HCT116 (cell line): ENCODE measurements at regions not wholly inside any gene's neighbourhood (a gene's known extent, or its start where the extent isn't known, plus 50 kb on each side); places are given as distances from the start of the nearest gene placed in this dataset.

Experiments
- ATAC-seq: fragments of 200-7000 bp; cut with Tn5 transposase; 2 replicates; pipeline ENCODE4 v1.9.1; 2020; ENCODE audit warnings: mild to moderate bottlenecking, moderate library complexity
- BruUV-seq: library from RNA; stranded (reverse); fragments of 400-500 nt; replicated peaks from 2 replicates; lab custom pipeline; 2021; lab: Mats Ljungman, UMichigan
- CTCF ChIA-PET: fragments of 300-600 bp; sonication (Branson Sonifier 250); formaldehyde crosslinking; loops from one replicate; lab custom pipeline; 2021; ENCODE audit warnings: antibody characterized with exemption; lab: Charles Lee
- POLR2A ChIA-PET: fragments of 300-600, 350-600 bp; sonication (Branson Sonifier 250); formaldehyde crosslinking; loops from one replicate; lab custom pipeline; 2021; ENCODE audit warnings: antibody characterized with exemption; lab: Charles Lee
- RAD21 ChIA-PET, 2 experiments: fragments of 300-600 bp; sonication (Branson Sonifier 250); formaldehyde crosslinking; loops; one replicate each; lab custom pipeline; 2023; ENCODE audit warnings: low total read pairs in 2 of 2; ENCODE audit not compliant: uncharacterized antibody in 2 of 2, unreplicated experiment in 2 of 2, low non-redundant PET in 1 of 2; lab: Charles Lee
- DNase-seq: peaks from one replicate; pipeline ENCODE4 v3.0.0-alpha.2; 2010; ENCODE audit warnings: low read depth, low spot score
- H2AFZ ChIP-seq: fragments of 200-600 bp; shearing (Covaris generic), sonication (generic); 2 replicates; pipeline ENCODE4 v1.6.1; 2017; ENCODE audit warnings: low read depth, mixed run types, mixed read lengths, antibody characterized with exemption, low read length; ENCODE audit not compliant: poor library complexity, severe bottlenecking
- H3K27ac ChIP-seq: 2 replicates; pipeline ENCODE4 v1.5.1; 2012; ENCODE audit warnings: low read depth, low read length
- H3K27me3 ChIP-seq: fragments of 200-600 bp; sonication (generic); 2 replicates; pipeline ENCODE4 v1.6.1; 2016; ENCODE audit warnings: mixed run types, low read length, mixed read lengths; ENCODE audit not compliant: insufficient read depth
- H3K36me3 ChIP-seq, 2 experiments: fragments of 200-500 bp in 1 of 2; fragments of 200-600 bp in 1 of 2; sonication (Bioruptor generic) in 1 of 2; sonication (generic) in 1 of 2; 2 replicates each; pipeline versions ENCODE4 v1.5.1 to v1.6.1; 2014 to 2016; ENCODE audit warnings: low read length in 2 of 2, inconsistent platforms in 1 of 2, mixed read lengths in 1 of 2, mixed run types in 1 of 2; ENCODE audit not compliant: insufficient read depth in 2 of 2, control insufficient read depth in 1 of 2
- H3K4me1 ChIP-seq, 2 experiments: fragments of 200-600 bp in 1 of 2; sonication (generic) in 1 of 2; 2 replicates each; pipeline versions ENCODE4 v1.5.1 to v1.6.1; 2012 to 2017; ENCODE audit warnings: low read length in 2 of 2, inconsistent platforms in 1 of 2, mild to moderate bottlenecking in 1 of 2, mixed read lengths in 1 of 2, mixed run types in 1 of 2, moderate library complexity in 1 of 2; ENCODE audit not compliant: insufficient read depth in 2 of 2, control insufficient read depth in 1 of 2
- H3K4me2 ChIP-seq: fragments of 200-600 bp; sonication (generic); 2 replicates; pipeline ENCODE4 v1.6.1; 2017; ENCODE audit warnings: mixed run types, low read length, mixed read lengths
- H3K4me3 ChIP-seq, 2 experiments: fragments of 200-600 bp in 1 of 2; sonication (generic) in 1 of 2; replicated peaks in 1 of 2; 2 replicates each; pipeline ENCODE4 v1.5.1; 2011 to 2016; ENCODE audit warnings: low read length in 2 of 2, control low read depth in 1 of 2, low read depth in 1 of 2, mild to moderate bottlenecking in 1 of 2, mixed read lengths in 1 of 2, mixed run types in 1 of 2
- H3K79me2 ChIP-seq: fragments of 200-600 bp; sonication (generic); 2 replicates; pipeline ENCODE4 v1.6.1; 2017; ENCODE audit warnings: mild to moderate bottlenecking, mixed run types, low read length, moderate library complexity, mixed read lengths; ENCODE audit not compliant: insufficient read depth
- H3K9ac ChIP-seq: fragments of 200-600 bp; sonication (generic); 2 replicates; pipeline ENCODE4 v1.6.1; 2016; ENCODE audit warnings: low read length, mixed read lengths
- H3K9me2 ChIP-seq: fragments of 200-600 bp; sonication (generic), shearing (Covaris generic); 2 replicates; pipeline ENCODE4 v1.6.1; 2017; ENCODE audit warnings: mixed run types, mild to moderate bottlenecking, moderate library complexity; ENCODE audit not compliant: insufficient read depth
- H3K9me3 ChIP-seq, 2 experiments: fragments of 200-500 bp in 1 of 2; fragments of 200-600 bp in 1 of 2; sonication (Bioruptor generic) in 1 of 2; sonication (generic) in 1 of 2; 2 replicates each; pipeline ENCODE4 v1.6.1; 2014 to 2017; ENCODE audit warnings: low read length in 2 of 2, mixed read lengths in 2 of 2, inconsistent platforms in 1 of 2, low read depth in 1 of 2, mild to moderate bottlenecking in 1 of 2, mixed run types in 1 of 2, moderate library complexity in 1 of 2; ENCODE audit not compliant: control insufficient read depth in 1 of 2, insufficient read depth in 1 of 2
- H4K20me1 ChIP-seq: fragments of 200-600 bp; sonication (generic), shearing (Covaris generic); 2 replicates; pipeline ENCODE4 v1.6.1; 2017; ENCODE audit warnings: mixed run types, mild to moderate bottlenecking, moderate library complexity; ENCODE audit not compliant: insufficient read depth
- CBX3 ChIP-seq: IDR thresholded peaks from 2 replicates; pipeline ENCODE4 v1.6.1; 2012; ENCODE audit warnings: low read depth
- SIN3A ChIP-seq: IDR thresholded peaks from 2 replicates; pipeline ENCODE4 v1.6.1; 2012; ENCODE audit warnings: low read depth
- YY1 ChIP-seq: IDR thresholded peaks from 2 replicates; pipeline ENCODE4 v1.6.1; 2011; ENCODE audit warnings: low read length, low read depth, moderate library complexity, mild to moderate bottlenecking; ENCODE audit not compliant: insufficient replicate concordance; ENCODE audit errors: extremely low read depth
- ZNF274 ChIP-seq: fragments of 200-500 bp; sonication (Bioruptor generic); IDR thresholded peaks from 2 replicates; pipeline ENCODE4 v1.6.1; 2014; ENCODE audit warnings: mild to moderate bottlenecking, low read depth, low read length, inconsistent platforms
- intact Hi-C: fragments of 100-400 bp; cut with micrococcal nuclease; formaldehyde crosslinking; loops from 2 replicates; pipeline ENCODE4 v1.10.0; 2022
- TF ChIP-seq, protein P1 (sequence below): IDR thresholded peaks from 2 replicates; pipeline ENCODE4 v1.6.1; 2012; ENCODE audit warnings: low read depth

DNA sequence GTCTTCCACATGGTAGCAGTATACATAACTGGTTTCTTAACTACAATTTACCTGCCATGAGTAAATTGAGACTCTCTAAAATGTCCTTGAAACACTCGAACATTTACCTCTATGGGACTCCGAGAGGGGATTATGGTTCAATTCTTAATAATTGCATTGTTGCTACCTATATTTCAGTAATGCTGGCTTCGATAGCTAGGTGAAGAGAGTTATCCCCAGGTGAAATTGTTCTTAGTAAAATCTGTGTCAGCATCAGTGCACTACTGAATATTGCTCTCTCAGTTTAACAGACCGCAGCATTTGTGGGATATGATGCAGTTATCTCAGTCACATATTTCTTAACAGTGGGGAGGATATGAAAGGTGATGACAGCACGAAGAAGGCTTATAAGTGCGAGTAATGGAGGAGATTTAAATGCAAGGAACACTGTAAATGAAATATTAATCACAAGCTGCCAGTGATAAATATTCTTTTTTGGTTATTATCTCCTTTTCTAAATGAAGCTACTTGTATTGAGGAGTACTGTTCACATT lies 801.9 kb downstream of the BRINP3 start:
- no peaks in the 10 kb centered on the region for H3K9me3 ChIP-seq
- POLR2A ChIA-PET = no interaction called here

More for the DNA sequence above, 801.9 kb downstream of the BRINP3 start:
- TF ChIP-seq YY1 (no peak), CBX3 (no peak), ZNF274 (no peak), SIN3A (no peak)
- TF ChIP-seq, protein P1, sequence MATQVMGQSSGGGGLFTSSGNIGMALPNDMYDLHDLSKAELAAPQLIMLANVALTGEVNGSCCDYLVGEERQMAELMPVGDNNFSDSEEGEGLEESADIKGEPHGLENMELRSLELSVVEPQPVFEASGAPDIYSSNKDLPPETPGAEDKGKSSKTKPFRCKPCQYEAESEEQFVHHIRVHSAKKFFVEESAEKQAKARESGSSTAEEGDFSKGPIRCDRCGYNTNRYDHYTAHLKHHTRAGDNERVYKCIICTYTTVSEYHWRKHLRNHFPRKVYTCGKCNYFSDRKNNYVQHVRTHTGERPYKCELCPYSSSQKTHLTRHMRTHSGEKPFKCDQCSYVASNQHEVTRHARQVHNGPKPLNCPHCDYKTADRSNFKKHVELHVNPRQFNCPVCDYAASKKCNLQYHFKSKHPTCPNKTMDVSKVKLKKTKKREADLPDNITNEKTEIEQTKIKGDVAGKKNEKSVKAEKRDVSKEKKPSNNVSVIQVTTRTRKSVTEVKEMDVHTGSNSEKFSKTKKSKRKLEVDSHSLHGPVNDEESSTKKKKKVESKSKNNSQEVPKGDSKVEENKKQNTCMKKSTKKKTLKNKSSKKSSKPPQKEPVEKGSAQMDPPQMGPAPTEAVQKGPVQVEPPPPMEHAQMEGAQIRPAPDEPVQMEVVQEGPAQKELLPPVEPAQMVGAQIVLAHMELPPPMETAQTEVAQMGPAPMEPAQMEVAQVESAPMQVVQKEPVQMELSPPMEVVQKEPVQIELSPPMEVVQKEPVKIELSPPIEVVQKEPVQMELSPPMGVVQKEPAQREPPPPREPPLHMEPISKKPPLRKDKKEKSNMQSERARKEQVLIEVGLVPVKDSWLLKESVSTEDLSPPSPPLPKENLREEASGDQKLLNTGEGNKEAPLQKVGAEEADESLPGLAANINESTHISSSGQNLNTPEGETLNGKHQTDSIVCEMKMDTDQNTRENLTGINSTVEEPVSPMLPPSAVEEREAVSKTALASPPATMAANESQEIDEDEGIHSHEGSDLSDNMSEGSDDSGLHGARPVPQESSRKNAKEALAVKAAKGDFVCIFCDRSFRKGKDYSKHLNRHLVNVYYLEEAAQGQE = no peak
- BruUV-seq = no TSS peak
- ChIA-PET CTCF (interaction anchor here (1.3 kb wide), 1 partner anchor 14 kb away, joined by 3 read pairs; no protein-coding TSS in a partner anchor), RAD21 (no interaction called here)
- intact Hi-C loops = no loop called here
- Histone ChIP-seq H3K27me3 (no peaks in the 10 kb centered on the region), H3K4me1 (no peaks in the 10 kb centered on the region), H3K4me2 (no peak overlapping the region), H3K4me3 (no peak overlapping the region), H2AFZ (no peak overlapping the region), H3K27ac (no peak overlapping the region), H3K79me2 (no peaks in the 10 kb centered on the region), H3K9ac (no peak overlapping the region), H3K9me2 (0 out of 2 replicates have a peak, but pooled peaks cover 4% of the 10 kb centered on the region), H4K20me1 (no peaks in the 10 kb centered on the region), H3K36me3 (no peaks in the 10 kb centered on the region)
- ATAC-seq = no peak
- DNase-seq = no peak
